Activated gamma-delta T cell treated with anti-CD3 and anti-CD28 coated beads, Interleukin-2, amount 50 U/mL, for 16 hours (primary cell): ENCODE measurements at regions not wholly inside any gene's neighbourhood (a gene's known extent, or its start where the extent isn't known, plus 50 kb on each side); places are given as distances from the start of the nearest gene placed in this dataset.

ENCODE experiments used
- DNase-seq: peaks from one replicate; pipeline ENCODE4 v3.0.0-alpha.2; 2020; ENCODE audit warnings: low read depth

- no peak for DNase-seq
These were observed 140.9 kb upstream of the MOCS1 start for GRCh38 chr6:40075056-40075590.

- no peak for DNase-seq
These were observed 140.2 kb upstream of the MOCS1 start for GRCh38 chr6:40074306-40075055.

- no peak for DNase-seq
These were observed 132.1 kb upstream of the MOCS1 start for GRCh38 chr6:40066372-40066771.

GRCh38 chr6:40056865-40057264 is 122.6 kb upstream of the MOCS1 start:
- DNase-seq, result no peak

- no peak for DNase-seq
These were observed 120.3 kb upstream of the MOCS1 start for GRCh38 chr6:40054602-40055001.

- no peak for DNase-seq
These were observed 119.9 kb upstream of the MOCS1 start for GRCh38 chr6:40054186-40054585.

- DNase-seq, result no peak
These were observed 114.9 kb upstream of the MOCS1 start for GRCh38 chr6:40049128-40049527.

GRCh38 chr6:40044196-40044595 is 109.9 kb upstream of the MOCS1 start:
- DNase-seq, result no peak

- DNase-seq, result no peak
These were observed 108.0 kb upstream of the MOCS1 start for GRCh38 chr6:40042232-40042631.

- no peak for DNase-seq
These were observed 104.8 kb upstream of the MOCS1 start for GRCh38 chr6:40039042-40039441.

GRCh38 chr6:40038626-40039025 is 104.4 kb upstream of the MOCS1 start:
- DNase-seq, result no peak

- no peak for DNase-seq
These were observed 103.0 kb upstream of the MOCS1 start for GRCh38 chr6:40037271-40037670.

GRCh38 chr6:40036186-40036585 is 101.9 kb upstream of the MOCS1 start:
- DNase-seq, result no peak

GRCh38 chr6:40028449-40028848 is 94.2 kb upstream of the MOCS1 start:
- DNase-seq, result no peak

- no peak for DNase-seq
These were observed 88.6 kb upstream of the MOCS1 start for GRCh38 chr6:40022867-40023266.

- DNase-seq, result no peak
These were observed 85.9 kb upstream of the MOCS1 start for GRCh38 chr6:40020166-40020565.

- DNase-seq, result no peak
These were observed 81.3 kb upstream of the MOCS1 start for GRCh38 chr6:40015530-40015929.

- no peak for DNase-seq
These were observed 77.6 kb upstream of the MOCS1 start for GRCh38 chr6:40011844-40012243.

GRCh38 chr6:40000964-40001515 is 66.8 kb upstream of the MOCS1 start:
- DNase-seq, result no peak

GRCh38 chr6:39999006-39999867 is 65.0 kb upstream of the MOCS1 start:
- no peak for DNase-seq

- DNase-seq, result no peak
These were observed 63.9 kb upstream of the MOCS1 start for GRCh38 chr6:39998126-39998525.

- DNase-seq, result no peak
These were observed 62.9 kb upstream of the MOCS1 start for GRCh38 chr6:39997101-39997635.

- no peak for DNase-seq
These were observed 61.4 kb upstream of the MOCS1 start for GRCh38 chr6:39995633-39996032.
